ENCODE measurements at regions not wholly inside any gene's neighbourhood (a gene's known extent, or its start where the extent isn't known, plus 50 kb on each side); places are given as distances from the start of the nearest gene placed in this dataset.

GRCh38 chr4:64518600-64518999 is 109.3 kb upstream of the TECRL start:
- intact Hi-C loops (cut with micrococcal nuclease) = no loop called here
- no peaks in the 10 kb centered on the region for H3K9me3 ChIP-seq (ENCODE audit: control insufficient read depth, insufficient read depth, low read length)
- H3K36me3 ChIP-seq (ENCODE audit: control insufficient read depth, insufficient read depth, low read length) = no peaks in the 10 kb centered on the region
- H3K27me3 ChIP-seq (ENCODE audit: control insufficient read depth, insufficient read depth, low read length) = no peaks in the 10 kb centered on the region
- no peak for TF ChIP-seq CTCF (IDR thresholded peaks at IDR 0.05)
- H3K4me3 Mint-ChIP-seq = no peak overlapping the region
- H3K27ac ChIP-seq (ENCODE audit: low read length) = no peak overlapping the region
- no peak overlapping the region for H3K4me3 ChIP-seq (ENCODE audit: low read length)
- H3K4me1 Mint-ChIP-seq = no peaks in the 10 kb centered on the region
- 95% methylated on average over 3 of the region's 3 CpGs for WGBS (ENCODE audit: insufficient coverage)
- no peak overlapping the region for H3K27ac Mint-ChIP-seq
- no peaks in the 10 kb centered on the region for H3K27me3 Mint-ChIP-seq (ENCODE audit: low read depth in 2 of 2)
- DNase-seq = no peak
- H3K4me1 ChIP-seq (ENCODE audit: control insufficient read depth, insufficient read depth, low read length) = no peaks in the 10 kb centered on the region
- no peaks in the 10 kb centered on the region for H3K36me3 Mint-ChIP-seq
- ATAC-seq = no peak
- H3K9me3 Mint-ChIP-seq = peaks cover 8 to 12% of the 10 kb centered on the region in 2 donors

GRCh38 chr4:64516176-64516575 is 106.9 kb upstream of the TECRL start:
- H3K36me3 ChIP-seq (ENCODE audit: control insufficient read depth, insufficient read depth, low read length) = no peaks in the 10 kb centered on the region
- Mint-ChIP-seq H3K4me1 (no peaks in the 10 kb centered on the region), H3K9me3 (peaks cover 12 to 13% of the 10 kb centered on the region in 2 donors), H3K36me3 (no peaks in the 10 kb centered on the region), H3K27me3 (ENCODE audit: low read depth in 2 of 2) (no peaks in the 10 kb centered on the region), H3K4me3 (no peak overlapping the region), H3K27ac (no peak overlapping the region)
- intact Hi-C loops (cut with micrococcal nuclease) = no loop called here
- no peaks in the 10 kb centered on the region for H3K4me1 ChIP-seq (ENCODE audit: control insufficient read depth, insufficient read depth, low read length)
- no peak for ATAC-seq
- WGBS (ENCODE audit: insufficient coverage) = no CpG with 5 or more reads among the region's 1 CpG
- H3K9me3 ChIP-seq (ENCODE audit: control insufficient read depth, insufficient read depth, low read length) = no peaks in the 10 kb centered on the region
- no peak overlapping the region for H3K4me3 ChIP-seq (ENCODE audit: low read length)
- no peaks in the 10 kb centered on the region for H3K27me3 ChIP-seq (ENCODE audit: control insufficient read depth, insufficient read depth, low read length)
- no peak for TF ChIP-seq CTCF (IDR thresholded peaks at IDR 0.05)
- no peak for DNase-seq
- no peak overlapping the region for H3K27ac ChIP-seq (ENCODE audit: low read length)

- Histone ChIP-seq H3K36me3 (ENCODE audit: control insufficient read depth, insufficient read depth, low read length) (no peaks in the 10 kb centered on the region), H3K9me3 (ENCODE audit: control insufficient read depth, insufficient read depth, low read length) (peaks cover 3% of the 10 kb centered on the region), H3K27me3 (ENCODE audit: control insufficient read depth, insufficient read depth, low read length) (no peaks in the 10 kb centered on the region), H3K27ac (ENCODE audit: low read length) (no peak overlapping the region), H3K4me1 (ENCODE audit: control insufficient read depth, insufficient read depth, low read length) (no peaks in the 10 kb centered on the region), H3K4me3 (ENCODE audit: low read length) (no peak overlapping the region)
- TF ChIP-seq CTCF (IDR thresholded peaks at IDR 0.05) = no peak
- H3K4me3 Mint-ChIP-seq = no peak overlapping the region
- H3K4me1 Mint-ChIP-seq = no peaks in the 10 kb centered on the region
- no peaks in the 10 kb centered on the region for H3K27me3 Mint-ChIP-seq (ENCODE audit: low read depth in 2 of 2)
- peaks cover 8% of the 10 kb centered on the region for H3K36me3 Mint-ChIP-seq
- no peak for ATAC-seq
- DNase-seq = no peak
- H3K9me3 Mint-ChIP-seq = peaks cover 12 to 23% of the 10 kb centered on the region in 2 donors
- intact Hi-C loops (cut with micrococcal nuclease) = no loop called here
- no peak overlapping the region for H3K27ac Mint-ChIP-seq
These were observed 98.8 kb upstream of the TECRL start for GRCh38 chr4:64508089-64508488.

GRCh38 chr4:64503945-64504675 is 94.9 kb upstream of the TECRL start:
- intact Hi-C loops (cut with micrococcal nuclease) = no loop called here
- peaks cover 4 to 17% of the 10 kb centered on the region in 2 donors for H3K9me3 Mint-ChIP-seq
- no peaks in the 10 kb centered on the region for H3K36me3 Mint-ChIP-seq

More at GRCh38 chr4:64503945-64504675, 94.9 kb upstream of the TECRL start:
- Mint-ChIP-seq H3K4me1 (no peaks in the 10 kb centered on the region), H3K27ac (no peak overlapping the region), H3K27me3 (ENCODE audit: low read depth in 2 of 2) (no peaks in the 10 kb centered on the region), H3K4me3 (no peak overlapping the region)
- no peak overlapping the region for H3K4me3 ChIP-seq (ENCODE audit: low read length)
- H3K9me3 ChIP-seq (ENCODE audit: control insufficient read depth, insufficient read depth, low read length) = no peaks in the 10 kb centered on the region
- WGBS (ENCODE audit: insufficient coverage) = 62% methylated on average over 1 of the region's 3 CpGs
- H3K27me3 ChIP-seq (ENCODE audit: control insufficient read depth, insufficient read depth, low read length) = no peaks in the 10 kb centered on the region
- ATAC-seq (no peak), DNase-seq (no peak)
- no peaks in the 10 kb centered on the region for H3K36me3 ChIP-seq (ENCODE audit: control insufficient read depth, insufficient read depth, low read length)
- H3K4me1 ChIP-seq (ENCODE audit: control insufficient read depth, insufficient read depth, low read length) = no peaks in the 10 kb centered on the region
- no peak overlapping the region for H3K27ac ChIP-seq (ENCODE audit: low read length)
- no peak for TF ChIP-seq CTCF (IDR thresholded peaks at IDR 0.05)
